ENCODE measurements at regions not wholly inside any gene's neighbourhood (a gene's known extent, or its start where the extent isn't known, plus 50 kb on each side); places are given as distances from the start of the nearest gene placed in this dataset.

GRCh38 chrX:44784241-44784640 lies 59.6 kb upstream of the DUSP21 start:
- no peak for TF ChIP-seq CTCF (IDR thresholded peaks at IDR 0.05)
- no peak for TF ChIP-seq POLR2AphosphoS5 (IDR thresholded peaks at IDR 0.05)
- no peak for TF ChIP-seq POLR2A (IDR thresholded peaks at IDR 0.05)
- no peak for TF ChIP-seq EP300 (IDR thresholded peaks at IDR 0.05; ENCODE audit: low read depth)
